Stimulated activated CD8-positive, alpha-beta memory T cell treated with anti-CD3 and anti-CD28 coated beads, Interleukin-15, amount 100 ng/mL, for 24 hours (primary cell): ENCODE measurements at regions not wholly inside any gene's neighbourhood (a gene's known extent, or its start where the extent isn't known, plus 50 kb on each side); places are given as distances from the start of the nearest gene placed in this dataset.
"Not testable (repeated sequence)": the region's sequence is repeated elsewhere in the genome, so short reads cannot be mapped to it uniquely, and the experiment has no call there.

Source experiments
- DNase-seq: peaks from one replicate; pipeline ENCODE4 v3.0.0-alpha.2; 2020; ENCODE audit warnings: low read depth

- DNase-seq = no peak
Measured at GRCh38 chr2:125615438-125615837, 1040.5 kb upstream of the GYPC start.

DNA sequence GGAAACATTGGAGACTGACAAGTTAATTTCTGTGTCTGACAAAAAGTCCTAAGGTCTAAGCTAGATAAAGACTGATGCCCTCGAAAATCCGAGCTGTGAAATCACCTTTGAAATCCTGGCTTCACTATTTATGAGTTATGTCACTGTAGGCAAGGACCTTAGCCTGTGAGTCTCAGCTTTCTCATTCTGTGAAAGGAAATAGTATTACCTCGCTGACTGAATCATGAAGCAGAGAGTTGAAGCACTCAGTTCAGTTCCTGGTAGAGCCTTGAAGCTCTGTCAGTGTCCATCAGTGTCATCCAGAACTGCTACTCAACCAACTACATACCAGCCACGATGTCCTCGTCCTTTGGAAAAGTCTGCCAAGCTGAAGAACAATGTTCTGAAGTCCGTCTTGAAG lies 1025.6 kb upstream of the GYPC start:
- no peak for DNase-seq

DNA sequence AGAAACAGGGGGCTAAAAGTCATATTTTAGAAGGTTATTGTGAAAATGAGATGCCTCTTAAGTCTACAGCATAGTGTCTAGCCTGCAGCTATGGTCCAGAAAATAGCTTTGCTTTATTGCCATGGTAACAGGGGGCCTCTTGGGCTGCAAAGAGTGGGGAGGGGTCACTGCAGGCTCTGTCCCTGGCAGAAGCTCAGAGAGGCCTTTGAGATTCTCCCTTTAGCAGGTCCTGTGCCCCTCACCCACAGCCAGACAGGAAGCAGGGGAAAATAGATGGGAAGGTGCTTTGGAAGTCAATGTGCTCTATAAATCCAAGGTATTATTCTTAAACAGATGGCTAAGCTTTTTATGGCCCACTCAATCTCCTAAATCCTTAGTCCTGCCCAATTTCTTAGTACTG lies 1021.3 kb upstream of the GYPC start:
- DNase-seq = no peak

- DNase-seq = no peak
Measured at GRCh38 chr2:125638345-125638744, 1017.6 kb upstream of the GYPC start.

- no peak for DNase-seq
Measured at GRCh38 chr2:125642032-125642431, 1013.9 kb upstream of the GYPC start.

GRCh38 chr2:125643128-125643527 lies 1012.8 kb upstream of the GYPC start:
- no peak for DNase-seq

- DNase-seq = no peak
Measured at GRCh38 chr2:125643585-125643984, 1012.4 kb upstream of the GYPC start.

- no peak for DNase-seq
Measured at GRCh38 chr2:125644257-125644656, 1011.7 kb upstream of the GYPC start.

GRCh38 chr2:125652280-125652679 lies 1003.7 kb upstream of the GYPC start:
- no peak for DNase-seq

GRCh38 chr2:125654226-125654625 lies 1001.7 kb upstream of the GYPC start:
- DNase-seq = no peak

DNA sequence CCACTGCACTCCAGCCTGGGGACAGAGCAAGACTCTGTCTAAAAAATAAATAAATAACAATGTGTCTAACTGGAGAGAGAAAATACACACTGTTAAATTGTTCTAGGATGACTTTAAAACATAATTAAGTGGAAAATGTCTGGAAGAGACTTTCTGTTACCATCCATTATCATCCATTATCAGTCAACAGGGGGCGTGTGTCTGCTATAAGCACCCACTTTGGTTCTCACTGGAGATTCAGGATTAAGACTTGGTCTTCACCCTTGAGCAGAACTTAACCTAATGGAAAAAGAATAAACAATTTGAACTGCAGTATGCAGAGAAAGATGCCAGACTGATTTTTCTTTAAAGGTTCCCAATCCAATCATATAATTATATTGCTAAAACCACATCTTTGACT lies 999.8 kb upstream of the GYPC start:
- DNase-seq = no peak

- no peak for DNase-seq
Measured at GRCh38 chr2:125658583-125658982, 997.4 kb upstream of the GYPC start.

GRCh38 chr2:125660369-125660768 lies 995.6 kb upstream of the GYPC start:
- DNase-seq = not testable (repeated sequence)

- no peak for DNase-seq
Measured at GRCh38 chr2:125667630-125668029, 988.3 kb upstream of the GYPC start.

GRCh38 chr2:125679903-125680302 lies 976.1 kb upstream of the GYPC start:
- no peak for DNase-seq

DNA sequence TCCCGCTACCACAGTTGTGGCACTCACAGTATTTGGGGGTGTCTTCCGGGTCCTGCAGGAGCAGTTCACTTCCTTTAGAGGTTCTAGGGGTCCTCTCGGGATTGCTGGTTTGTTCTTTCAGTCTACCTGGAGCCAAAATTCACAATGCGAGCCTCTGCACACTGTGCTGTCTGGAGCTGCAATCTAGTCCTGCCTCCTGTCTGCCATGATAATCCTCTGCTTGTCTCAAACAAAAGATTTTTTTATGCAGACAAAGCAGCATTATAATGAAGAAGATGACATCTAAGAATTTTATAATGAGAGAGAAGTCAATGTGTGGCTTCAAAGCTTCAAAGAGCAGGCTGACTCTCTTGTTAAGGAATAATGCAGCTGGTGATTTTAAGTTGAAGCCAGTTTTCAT lies 975.1 kb upstream of the GYPC start:
- DNase-seq = no peak

DNA sequence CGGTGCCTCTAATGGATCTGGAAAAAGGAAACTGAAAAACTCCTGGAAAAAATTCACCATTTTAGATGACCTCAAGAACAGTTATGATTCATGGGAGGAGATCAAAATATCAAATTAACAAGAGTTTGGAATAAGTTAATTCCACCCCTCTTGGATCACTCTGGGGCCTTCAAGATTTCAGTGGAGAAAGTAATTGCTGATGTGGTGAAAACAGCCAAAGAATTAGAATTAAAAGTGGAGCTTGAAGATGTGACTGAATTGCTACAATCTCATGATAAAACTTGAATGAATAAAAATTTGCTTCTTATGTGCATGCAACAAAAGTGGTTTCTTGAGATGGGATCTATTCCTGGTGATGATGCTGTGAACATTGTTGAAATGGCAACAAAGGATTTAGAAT lies 974.4 kb upstream of the GYPC start:
- no peak for DNase-seq

DNA sequence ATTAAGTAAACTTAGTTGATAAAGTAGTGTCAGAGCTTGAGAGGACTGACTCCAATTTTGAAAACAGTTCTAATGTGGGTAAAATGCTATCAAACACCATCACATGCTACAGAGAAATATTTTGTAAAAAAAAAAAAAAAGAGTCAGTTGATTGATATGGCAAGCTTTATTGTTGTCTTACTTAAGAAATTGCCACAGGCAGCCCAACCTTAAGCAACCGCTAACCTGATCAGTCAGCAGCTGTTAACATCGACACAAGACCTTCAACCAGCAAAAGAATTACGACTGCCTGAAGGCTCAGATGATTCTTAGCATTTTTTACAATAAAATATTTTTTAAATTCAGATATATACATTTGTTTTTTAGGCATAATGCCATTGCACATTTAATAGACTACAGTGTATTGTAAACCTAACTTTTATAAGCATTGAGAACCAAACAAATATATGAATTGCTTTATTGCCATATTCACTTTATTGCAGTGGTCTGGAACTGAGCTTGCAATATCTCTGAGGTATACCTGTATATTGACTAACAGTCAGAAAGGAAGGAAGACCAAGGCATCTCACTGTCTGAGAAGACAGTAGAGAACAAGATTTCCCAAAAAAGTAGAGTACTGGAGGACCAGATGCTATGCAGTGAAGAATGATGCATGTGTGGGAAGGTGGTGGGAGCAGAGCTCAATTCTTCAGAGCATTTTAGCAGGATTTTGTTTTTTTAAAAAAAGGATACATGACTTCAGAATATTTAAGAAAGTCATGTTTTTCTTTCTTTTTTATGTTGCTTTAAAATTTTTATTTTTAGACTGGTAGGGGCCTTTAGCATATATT lies 973.8 kb upstream of the GYPC start:
- no peak for DNase-seq

DNA sequence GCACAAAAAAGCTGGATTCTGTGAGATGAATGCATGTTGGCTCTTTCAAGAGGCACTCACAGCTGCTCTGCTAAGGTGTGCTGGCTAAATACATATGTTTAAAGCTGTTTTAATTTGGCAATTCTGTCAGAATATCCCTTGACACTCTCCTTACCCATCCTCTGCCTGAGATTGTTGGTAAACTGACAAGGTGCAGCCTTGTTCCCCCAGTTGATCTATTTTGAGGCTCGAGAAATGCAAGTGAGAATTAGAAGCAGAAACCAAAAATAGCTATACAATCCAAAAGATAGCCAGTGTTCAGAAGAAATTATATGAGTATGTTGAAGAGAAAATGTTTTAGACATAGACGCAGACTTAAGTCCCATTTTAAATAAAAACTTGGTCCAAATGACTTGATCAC lies 971.7 kb upstream of the GYPC start:
- no peak for DNase-seq

GRCh38 chr2:125684932-125685331 lies 971.0 kb upstream of the GYPC start:
- no peak for DNase-seq

DNA sequence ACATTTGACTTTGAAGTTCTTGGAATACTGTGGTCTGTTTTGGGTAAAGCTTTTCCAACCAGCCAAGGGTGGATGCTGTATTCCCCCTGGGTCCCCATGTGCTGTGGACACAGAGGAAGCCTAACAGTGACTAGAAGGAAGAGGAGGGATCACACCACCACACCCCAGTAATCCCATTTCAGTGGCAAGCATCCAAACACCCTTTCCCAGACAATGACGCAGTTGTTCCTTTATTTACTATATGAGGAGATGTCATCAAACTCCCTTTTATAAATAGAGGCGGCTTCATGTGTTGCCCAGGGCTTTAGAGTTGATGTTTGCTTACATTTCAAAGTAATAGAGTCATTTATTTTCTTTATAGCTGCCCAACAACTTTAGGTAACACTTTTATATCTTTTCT lies 959.4 kb upstream of the GYPC start:
- DNase-seq = no peak

- no peak for DNase-seq
Measured at GRCh38 chr2:125698280-125698679, 957.7 kb upstream of the GYPC start.

GRCh38 chr2:125701070-125701469 lies 954.9 kb upstream of the GYPC start:
- no peak for DNase-seq

DNA sequence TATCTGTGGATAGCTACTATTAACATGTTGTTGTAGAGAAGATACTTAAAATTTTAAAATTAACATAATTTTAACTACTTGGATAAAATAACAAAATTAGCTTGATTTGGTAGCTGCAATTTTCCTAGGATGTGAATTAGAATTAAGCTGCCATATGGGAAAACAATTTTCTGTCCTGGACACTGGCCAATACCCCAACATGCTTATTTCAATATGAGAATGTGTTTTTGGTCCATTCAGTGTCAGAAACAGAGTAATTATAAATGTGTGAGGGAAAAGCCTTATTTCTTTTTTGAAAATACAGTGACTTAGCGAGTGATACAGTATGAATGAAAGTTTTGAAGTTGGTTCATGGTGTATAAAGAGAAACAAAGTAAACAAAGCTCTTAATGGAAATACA lies 948.3 kb upstream of the GYPC start:
- DNase-seq = no peak
